Heart right ventricle (tissue), 16 donors: ENCODE measurements at regions not wholly inside any gene's neighbourhood (a gene's known extent, or its start where the extent isn't known, plus 50 kb on each side); places are given as distances from the start of the nearest gene placed in this dataset.

ENCODE experiments used
- ATAC-seq, 8 donors: fragments of 200-7000 bp; cut with Tn5 transposase; one replicate each; pipeline ENCODE4 v1.9.1; 2020; ENCODE audit warnings: mild to moderate bottlenecking in 8 of 8, moderate library complexity in 8 of 8, moderate number of reproducible peaks in 1 of 8
- DNase-seq, 2 donors: peaks; one replicate each; pipeline ENCODE4 v3.0.0-alpha.2; 2020
- H3K27ac ChIP-seq, 10 donors: fragments of 200-600 bp; sonication (generic) in 2 of 10; one replicate each; pipeline versions ENCODE4 v1.5.0 to v1.8.0; 2020 to 2022; ENCODE audit warnings: mild to moderate bottlenecking in 3 of 10
- H3K27me3 ChIP-seq, 7 donors: fragments of 200-600 bp; one replicate each; pipeline ENCODE4 v1.8.0; 2021 to 2022; ENCODE audit warnings: mild to moderate bottlenecking in 2 of 7
- H3K36me3 ChIP-seq, 9 donors: fragments of 200-600 bp; sonication (generic) in 1 of 9; one replicate each; pipeline versions ENCODE4 v1.5.0 to v1.8.0; 2020 to 2022; ENCODE audit warnings: mild to moderate bottlenecking in 2 of 9
- H3K4me1 ChIP-seq, 9 donors: fragments of 200-600 bp; sonication (generic) in 1 of 9; one replicate each; pipeline versions ENCODE4 v1.5.0 to v1.8.0; 2020 to 2022; ENCODE audit warnings: mild to moderate bottlenecking in 4 of 9
- H3K4me3 ChIP-seq, 10 donors: fragments of 200-600 bp; sonication (generic) in 2 of 10; one replicate each; pipeline versions ENCODE4 v1.5.0 to v1.8.0; 2020 to 2022; ENCODE audit warnings: mild to moderate bottlenecking in 7 of 10, moderate library complexity in 2 of 10
- H3K9me3 ChIP-seq, 11 donors: fragments of 200-600 bp in 10 of 11; sonication (generic) in 2 of 11; one replicate each; pipeline versions ENCODE4 v1.5.0 to v1.8.0; 2013 to 2022; ENCODE audit warnings: mild to moderate bottlenecking in 2 of 11, control low read depth in 1 of 11, moderate library complexity in 1 of 11
- WGBS, 2 donors: extraction: QIAGEN DNeasy Blood & Tissue Kit; methylation state at CpG; one replicate each; pipeline ENCODE4 v1.1.7; 2013; ENCODE audit warnings: inconsistent platforms in 1 of 2; 5-methylcytosine and 5-hydroxymethylcytosine counted together
- intact Hi-C, 10 donors: fragments of 100-400 bp; cut with DNase I; formaldehyde crosslinking; loops; one replicate each; pipeline versions ENCODE4 v1.11.1 to v1.14.2; 2022
- TF ChIP-seq, protein P1 (sequence below), 9 donors: fragments of 200-600 bp; sonication (generic) in 2 of 9; IDR thresholded peaks; one replicate each; pipeline versions ENCODE4 v1.5.0 to v1.8.0; 2021 to 2022; ENCODE audit warnings: antibody characterized with exemption in 9 of 9, mild to moderate bottlenecking in 5 of 9, moderate library complexity in 1 of 9
- donor health status: Arrhythmogenic right ventricular cardiomyopathy.
- donor health status: ischemic (EF 13 %, LVEDD 7.1; RV severe dilation, severe dysfunction).
- donor health status: healthy with polysubstance abuse.
- donor health status: DM: no; HTN: yes; CAD: no.
- donor health status: DM: no; HTN: no; CAD: no.
- donor health status: ischemic (EF 25% LVEDD 6.9; RV normal size, moderate dysfunction).
- donor health status: ischemic (EF 25% LVEDD 5.7; RV mildly dilated, moderate dysfunction).
- donor health status: healthy.
- donor health status: DM: yes; HTN: yes; CAD: no.
- donor health status: Ischemic cardiomyopathy.
- donor health status: ischemic (EF 35%, LVEDD 5.7; RV mildly dilated, moderate dysfunction).
- donor health status: nonischemic (EF 11% LVEDD 7.7; RV severe dilation, severe dysfunction).
- donor health status: DM: yes; HTN: yes; CAD: no.
- donor health status: PGD.
- donor health status: ischemic (EF 29% LVEDD 5.4; RV normal size, mild dysfunction).
- donor health status: nonischemic (EF 23%, LVEDD 6.1; RV moderate dilation, normal function).

DNA sequence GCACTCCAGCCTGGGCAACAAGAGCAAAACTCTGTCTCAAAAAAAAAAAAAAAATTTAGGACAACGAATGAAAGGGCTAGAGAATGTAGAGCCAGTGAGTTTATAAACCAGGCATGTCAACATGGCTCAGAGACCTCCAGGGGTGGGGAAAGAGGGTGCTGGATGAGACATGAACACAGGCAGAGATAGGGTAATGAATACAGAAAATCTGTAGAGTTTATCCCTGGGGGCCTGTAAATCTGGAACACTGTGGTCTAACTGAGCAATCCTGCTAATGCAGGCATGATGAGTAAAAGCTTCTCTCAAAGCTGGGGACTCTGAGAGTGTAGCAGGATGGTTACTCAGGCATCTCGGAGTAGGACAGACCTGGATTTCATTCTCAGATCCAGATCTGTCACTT, 59.2 kb upstream of the IGFBP2 start:
- TF ChIP-seq, protein P1, sequence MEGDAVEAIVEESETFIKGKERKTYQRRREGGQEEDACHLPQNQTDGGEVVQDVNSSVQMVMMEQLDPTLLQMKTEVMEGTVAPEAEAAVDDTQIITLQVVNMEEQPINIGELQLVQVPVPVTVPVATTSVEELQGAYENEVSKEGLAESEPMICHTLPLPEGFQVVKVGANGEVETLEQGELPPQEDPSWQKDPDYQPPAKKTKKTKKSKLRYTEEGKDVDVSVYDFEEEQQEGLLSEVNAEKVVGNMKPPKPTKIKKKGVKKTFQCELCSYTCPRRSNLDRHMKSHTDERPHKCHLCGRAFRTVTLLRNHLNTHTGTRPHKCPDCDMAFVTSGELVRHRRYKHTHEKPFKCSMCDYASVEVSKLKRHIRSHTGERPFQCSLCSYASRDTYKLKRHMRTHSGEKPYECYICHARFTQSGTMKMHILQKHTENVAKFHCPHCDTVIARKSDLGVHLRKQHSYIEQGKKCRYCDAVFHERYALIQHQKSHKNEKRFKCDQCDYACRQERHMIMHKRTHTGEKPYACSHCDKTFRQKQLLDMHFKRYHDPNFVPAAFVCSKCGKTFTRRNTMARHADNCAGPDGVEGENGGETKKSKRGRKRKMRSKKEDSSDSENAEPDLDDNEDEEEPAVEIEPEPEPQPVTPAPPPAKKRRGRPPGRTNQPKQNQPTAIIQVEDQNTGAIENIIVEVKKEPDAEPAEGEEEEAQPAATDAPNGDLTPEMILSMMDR (IDR thresholded peaks at IDR 0.05) = no peak
- H3K9me3 ChIP-seq = peaks cover 0 to 10% (median 0%) of the 10 kb centered on the region in 11 donors
- no peaks in the 10 kb centered on the region for H3K36me3 ChIP-seq
- DNase-seq (no peak), ATAC-seq (peak in 5 of 8 donors; percentile 14 to 44 (median 14))
- WGBS, 2 donors = 63 to 69% methylated on average over 2 of the region's 2 CpGs
- H3K27me3 ChIP-seq = no peaks in the 10 kb centered on the region
- peaks cover 5 to 28% (median 24%) of the 10 kb centered on the region in 9 donors for H3K4me1 ChIP-seq
- peak overlapping the region; percentile 52 to 89 (median 86) for H3K27ac ChIP-seq
- intact Hi-C loops = loop anchor here in 3 of 10 donors (5.0 to 10.0 kb wide), 2 partner anchors 37 to 61 kb away; partner anchors contain the start of gene IGFBP2 (in 1 of the 3)
- no peak overlapping the region for H3K4me3 ChIP-seq

DNA sequence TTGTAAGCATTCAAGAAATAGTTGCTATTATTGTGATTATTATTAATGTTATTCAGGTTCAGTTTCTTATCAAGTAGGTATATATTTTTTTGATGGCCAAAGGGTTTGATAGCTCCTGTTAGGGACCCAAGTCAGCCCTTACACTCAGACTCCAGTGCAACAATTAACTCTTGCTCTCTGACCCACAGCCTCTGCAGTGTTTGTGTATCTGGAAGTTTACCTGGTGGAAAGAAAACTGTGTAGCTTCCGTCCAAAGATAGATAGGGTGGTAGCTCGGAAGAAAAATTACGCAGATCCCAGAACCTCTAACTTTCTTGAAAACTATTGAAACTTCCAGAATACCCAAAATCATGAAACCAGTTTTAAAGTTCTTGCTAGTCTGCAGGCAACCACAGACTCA, 58.6 kb upstream of the IGFBP2 start:
- 96 to 98% methylated on average over 3 of the region's 3 CpGs for WGBS, 2 donors
- peak overlapping the region in 8 of 10 donors; percentile 76 to 89 (median 86) for H3K27ac ChIP-seq
- DNase-seq (no peak), ATAC-seq (no peak)
- peaks cover 0 to 10% (median 0%) of the 10 kb centered on the region in 11 donors for H3K9me3 ChIP-seq
- no peaks in the 10 kb centered on the region for H3K36me3 ChIP-seq
- intact Hi-C loops = loop anchor here in 3 of 10 donors (5.0 to 10.0 kb wide), 2 partner anchors 37 to 60 kb away; partner anchors contain the start of gene IGFBP2 (in 1 of the 3)
- H3K4me3 ChIP-seq = no peak overlapping the region
- H3K27me3 ChIP-seq = no peaks in the 10 kb centered on the region
- peaks cover 5 to 28% (median 22%) of the 10 kb centered on the region in 9 donors for H3K4me1 ChIP-seq
- TF ChIP-seq, protein P1 (IDR thresholded peaks at IDR 0.05) = no peak

DNA sequence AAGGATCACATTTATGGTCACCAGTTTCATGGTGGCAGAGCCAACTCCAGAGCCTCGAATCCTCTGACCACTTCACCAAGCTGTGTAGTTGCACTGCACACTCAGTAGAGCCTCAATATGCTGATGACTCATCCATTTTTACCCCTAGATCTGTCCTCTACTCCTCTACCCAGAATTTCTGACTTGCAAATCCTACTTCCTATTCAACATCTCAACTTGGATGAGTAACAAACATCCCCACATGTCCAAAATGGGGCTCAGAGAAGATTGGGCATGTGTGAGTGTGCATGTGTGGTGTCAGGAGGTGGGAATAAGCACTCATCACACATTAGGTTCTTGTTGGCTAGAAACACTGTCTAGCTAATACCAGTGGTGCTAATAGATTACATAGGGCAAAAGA, 57.8 kb upstream of the IGFBP2 start:
- intact Hi-C loops = loop anchor here in 2 of 10 donors (5.0 to 10.0 kb wide), 2 partner anchors 53 to 59 kb away; partner anchors contain the start of gene IGFBP2 (in 1 of the 2)
- Histone ChIP-seq H3K4me3 (no peak overlapping the region), H3K27me3 (no peaks in the 10 kb centered on the region), H3K27ac (peak overlapping the region in 1 of 10 donors; percentile 27), H3K36me3 (no peaks in the 10 kb centered on the region), H3K9me3 (peaks cover 0 to 10% (median 0%) of the 10 kb centered on the region in 11 donors), H3K4me1 (peaks cover 5 to 28% (median 22%) of the 10 kb centered on the region in 9 donors)
- ATAC-seq (no peak), DNase-seq (no peak)
- 93 to 98% methylated on average over 1 of the region's 1 CpG for WGBS, 2 donors
- TF ChIP-seq, protein P1 (IDR thresholded peaks at IDR 0.05) = no peak

DNA sequence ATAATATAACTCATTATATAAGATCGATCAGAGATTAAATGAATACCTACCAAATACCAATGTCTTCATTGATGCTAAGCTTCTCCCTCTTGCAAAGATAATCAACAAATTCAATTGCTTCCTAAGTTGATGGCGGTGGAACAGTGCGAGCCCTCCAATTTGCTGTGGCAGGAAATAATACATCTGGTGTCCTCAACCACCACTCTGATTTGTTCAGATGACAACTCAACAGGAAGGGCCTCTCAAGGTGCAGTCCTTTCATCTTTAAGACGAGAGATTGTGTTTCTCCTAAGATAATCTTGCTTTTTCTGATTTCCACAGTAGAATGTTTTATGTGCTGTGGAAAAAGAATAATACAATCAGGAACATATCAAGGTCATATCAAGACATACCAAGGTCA, 56.6 kb upstream of the IGFBP2 start:
- no peak for DNase-seq
- peaks cover 0 to 2% (median 0%) of the 10 kb centered on the region in 11 donors for H3K9me3 ChIP-seq
- TF ChIP-seq, protein P1 (IDR thresholded peaks at IDR 0.05) = no peak
- 88 to 89% methylated on average over 4 of the region's 4 CpGs for WGBS, 2 donors
- no peaks in the 10 kb centered on the region for H3K27me3 ChIP-seq
- no peak for ATAC-seq
- H3K4me3 ChIP-seq = no peak overlapping the region
- intact Hi-C loops = loop anchor here in 2 of 10 donors (5.0 to 10.0 kb wide), 2 partner anchors 54 to 58 kb away; partner anchors contain the start of gene IGFBP2 (in 1 of the 2)
- H3K27ac ChIP-seq = no peak overlapping the region
- peaks cover 5 to 28% (median 22%) of the 10 kb centered on the region in 9 donors for H3K4me1 ChIP-seq
- no peaks in the 10 kb centered on the region for H3K36me3 ChIP-seq
